NCI-H2227 treated with DMSO at 0.1 percent for 48 hours (cell line): ENCODE measurements at regions not wholly inside any gene's neighbourhood (a gene's known extent, or its start where the extent isn't known, plus 50 kb on each side); places are given as distances from the start of the nearest gene placed in this dataset.

Experiments
- DNase-seq: peaks from one replicate; lab custom pipeline; 2025; lab: John Stamatoyannopoulos, UW

- no peak for DNase-seq
Measured at GRCh38 chr1:117809764-117810163, 119.7 kb downstream of the GDAP2 start.

GRCh38 chr1:117810553-117810952 lies 118.9 kb downstream of the GDAP2 start:
- no peak for DNase-seq

- DNase-seq: no peak
Measured at GRCh38 chr1:117812869-117813511, 116.4 kb downstream of the GDAP2 start.
